Activated naive CD4-positive, alpha-beta T cell treated with anti-CD3 and anti-CD28 coated beads, Interleukin-2, amount 50 U/mL, for 72 hours (primary cell): ENCODE measurements at regions not wholly inside any gene's neighbourhood (a gene's known extent, or its start where the extent isn't known, plus 50 kb on each side); places are given as distances from the start of the nearest gene placed in this dataset.
"Not testable (repeated sequence)": the region's sequence is repeated elsewhere in the genome, so short reads cannot be mapped to it uniquely, and the experiment has no call there.

ENCODE experiments used
- ATAC-seq, 2 donors: fragments of 150-1000 bp; cut with Tn5 transposase; 2 replicates each; pipeline ENCODE4 v1.10.0; 2021; ENCODE audit warnings: mild to moderate bottlenecking in 2 of 2, moderate library complexity in 2 of 2
- DNase-seq, 2 donors: peaks; one replicate each; pipeline ENCODE4 v3.0.0; 2021 to 2022; ENCODE audit warnings: low spot score in 2 of 2
- H3K27ac Mint-ChIP-seq, 2 donors: one replicate each; pipeline ENCODE4 v1.8.0; 2022; ENCODE audit warnings: mild to moderate bottlenecking in 2 of 2, mixed read lengths in 2 of 2
- H3K36me3 Mint-ChIP-seq, 2 donors: one replicate each; pipeline ENCODE4 v1.8.0; 2022; ENCODE audit warnings: mixed read lengths in 2 of 2
- H3K9me3 Mint-ChIP-seq, 2 donors: one replicate each; pipeline ENCODE4 v1.8.0; 2022; ENCODE audit warnings: mixed read lengths in 2 of 2

DNA sequence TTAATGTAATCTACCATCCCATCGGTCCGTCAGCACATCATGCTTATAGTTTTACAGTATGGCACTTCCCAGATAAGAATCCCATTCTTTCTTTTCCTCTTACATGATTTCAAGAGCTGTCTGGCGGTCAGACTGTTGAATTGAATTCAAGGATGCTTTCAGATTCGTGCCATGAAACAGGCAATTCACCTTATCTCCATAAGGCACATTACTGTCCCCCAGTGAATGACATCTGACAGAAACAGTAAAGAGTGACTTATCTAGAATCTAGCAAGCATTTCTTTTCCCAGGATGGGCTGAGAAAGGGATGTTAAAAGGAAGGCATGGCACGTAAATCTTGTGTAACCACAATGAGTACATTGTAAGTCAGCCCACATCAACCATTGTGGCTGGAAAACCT is 61.1 kb upstream of the SEM1 start:
- no peaks in the 10 kb centered on the region for H3K9me3 Mint-ChIP-seq
- ATAC-seq (no peak), DNase-seq (no peak)
- H3K36me3 Mint-ChIP-seq = peaks cover 0 to 7% of the 10 kb centered on the region in 2 donors
- no peak overlapping the region for H3K27ac Mint-ChIP-seq

DNA sequence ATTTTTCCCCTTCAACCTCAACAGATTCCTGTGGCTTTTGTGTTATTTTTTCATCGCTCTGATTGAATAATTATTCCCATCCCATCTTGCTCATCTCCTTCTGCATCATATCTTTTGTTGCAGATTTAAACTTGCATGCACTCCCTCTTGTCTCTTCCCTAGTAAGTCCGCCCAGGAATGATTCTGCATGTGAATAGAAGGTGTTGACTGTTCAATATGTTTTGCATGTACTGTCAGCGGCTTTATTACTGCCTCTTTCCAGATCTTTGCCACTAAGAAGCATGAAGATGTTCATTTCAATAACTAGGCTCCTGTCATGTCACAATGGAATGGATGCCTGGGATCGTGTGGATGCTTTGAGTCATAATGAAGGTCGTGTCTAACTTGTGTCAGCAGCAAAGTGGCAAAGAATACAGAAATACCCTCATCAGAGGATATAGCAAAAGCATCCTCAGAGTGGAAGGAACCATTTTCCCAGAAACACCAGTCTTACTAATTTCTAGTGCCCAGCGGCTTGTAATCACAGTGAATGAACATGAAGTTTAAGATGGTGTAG is 62.6 kb upstream of the SEM1 start:
- DNase-seq (no peak), ATAC-seq (no peak)
- Mint-ChIP-seq H3K9me3 (no peaks in the 10 kb centered on the region), H3K27ac (no peak overlapping the region), H3K36me3 (peaks cover 0 to 7% of the 10 kb centered on the region in 2 donors)

DNA sequence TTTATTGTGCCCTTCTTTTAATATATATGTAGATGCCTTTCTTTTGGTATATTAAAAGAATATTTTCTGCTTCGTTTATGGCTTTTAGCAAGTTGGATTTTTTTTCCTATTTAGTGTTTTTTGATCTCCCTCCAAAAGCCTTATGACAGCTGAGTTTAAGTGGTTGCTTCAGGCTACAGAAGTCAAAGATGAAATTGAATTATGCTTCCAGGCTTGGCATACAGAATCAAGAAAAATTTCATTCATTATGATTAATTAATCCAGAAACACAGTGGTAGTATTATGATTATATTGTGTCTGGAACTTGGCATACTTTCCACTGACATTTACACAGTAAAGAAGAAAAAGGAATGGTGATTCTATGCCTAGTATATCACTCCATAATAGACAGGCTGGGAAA is 63.8 kb upstream of the SEM1 start:
- H3K9me3 Mint-ChIP-seq = no peaks in the 10 kb centered on the region
- peaks cover 0 to 7% of the 10 kb centered on the region in 2 donors for H3K36me3 Mint-ChIP-seq
- no peak for ATAC-seq
- H3K27ac Mint-ChIP-seq = no peak overlapping the region
- no peak for DNase-seq

DNA sequence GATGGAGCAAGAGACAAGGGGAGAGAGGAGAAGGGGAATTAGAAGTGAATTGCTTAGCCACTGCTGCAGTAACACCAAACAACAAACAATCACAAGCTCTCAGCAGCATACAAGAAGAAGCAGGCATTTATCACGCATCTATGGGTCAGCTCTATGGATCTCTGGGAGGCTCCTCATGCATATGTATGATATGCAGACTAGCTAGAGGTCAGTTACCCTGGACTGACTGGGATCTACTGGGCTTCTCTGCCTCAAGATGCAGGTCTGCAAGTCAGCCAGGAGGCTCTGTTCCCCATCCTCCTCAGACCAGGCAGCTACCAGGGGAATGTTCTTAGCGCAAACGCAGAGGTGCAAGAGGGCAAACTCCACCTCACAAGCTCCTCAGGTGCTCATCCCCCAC is 64.7 kb upstream of the SEM1 start:
- Mint-ChIP-seq H3K9me3 (no peaks in the 10 kb centered on the region), H3K36me3 (peaks cover 0 to 5% of the 10 kb centered on the region in 2 donors), H3K27ac (no peak overlapping the region)
- ATAC-seq (no peak), DNase-seq (no peak)

DNA sequence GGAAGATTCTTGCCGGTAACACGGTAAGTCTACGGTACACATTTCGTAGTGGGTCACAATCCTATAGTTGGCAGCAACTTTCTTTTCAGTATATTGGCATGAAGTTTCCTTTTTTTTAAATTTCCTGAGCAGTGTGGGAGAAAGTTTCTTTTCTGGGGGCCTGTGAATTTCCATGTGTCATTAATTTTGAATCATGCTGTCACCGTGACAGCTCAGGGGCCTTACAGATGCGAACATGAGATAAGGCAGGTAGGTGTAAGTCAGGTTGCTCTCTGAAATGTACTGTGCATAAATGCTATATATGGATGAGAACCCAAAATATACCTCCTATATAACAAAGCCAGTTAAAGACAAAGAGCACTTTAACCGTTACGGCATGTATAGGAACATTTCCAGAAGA is 65.4 kb upstream of the SEM1 start:
- H3K27ac Mint-ChIP-seq = no peak overlapping the region
- ATAC-seq = no peak
- H3K36me3 Mint-ChIP-seq = no peaks in the 10 kb centered on the region
- H3K9me3 Mint-ChIP-seq = no peaks in the 10 kb centered on the region
- DNase-seq = no peak

DNA sequence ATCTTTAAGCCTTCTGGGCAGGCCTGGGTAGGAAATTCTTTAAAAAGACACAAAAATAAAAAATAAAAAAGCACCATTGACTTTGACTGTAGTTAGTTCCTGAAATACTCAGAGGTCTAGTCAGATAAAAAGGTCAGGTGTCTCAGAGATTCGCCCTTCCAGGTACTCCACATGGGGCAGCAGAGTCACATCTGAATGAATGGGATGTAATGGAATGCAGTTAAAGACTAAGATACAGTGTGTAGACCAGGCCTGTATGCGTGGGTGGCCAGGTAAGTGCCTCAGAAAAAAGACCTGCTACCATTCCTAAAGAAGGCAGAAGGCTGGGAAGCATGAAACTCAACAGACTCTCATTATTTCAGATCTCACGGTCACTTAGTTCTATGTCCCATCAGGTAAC is 68.6 kb upstream of the SEM1 start:
- Mint-ChIP-seq H3K36me3 (no peaks in the 10 kb centered on the region), H3K27ac (no peak overlapping the region), H3K9me3 (no peaks in the 10 kb centered on the region)
- no peak for DNase-seq
- no peak for ATAC-seq

DNA sequence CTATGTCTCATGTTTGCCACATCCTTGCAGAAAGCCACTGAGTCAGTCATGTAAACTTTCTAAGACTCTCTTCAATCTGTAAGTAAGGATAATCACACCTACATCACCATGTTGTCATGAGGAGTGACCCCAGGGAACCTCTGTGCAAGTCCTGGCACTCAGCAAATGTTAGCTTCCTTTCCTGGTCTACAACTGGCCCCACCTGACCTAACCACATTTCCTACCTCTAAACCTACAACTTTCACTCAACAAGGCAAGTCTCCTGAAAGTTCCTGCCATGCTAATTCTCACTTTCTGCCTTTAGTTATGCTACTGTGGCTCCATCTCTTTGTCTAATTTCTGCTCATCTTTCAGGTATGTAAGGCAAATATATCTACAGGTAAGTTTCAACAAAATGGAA is 72.3 kb upstream of the SEM1 start:
- Mint-ChIP-seq H3K27ac (no peak overlapping the region), H3K9me3 (no peaks in the 10 kb centered on the region), H3K36me3 (no peaks in the 10 kb centered on the region)
- DNase-seq (no peak), ATAC-seq (peak in 1 of 2 donors; percentile 54)

DNA sequence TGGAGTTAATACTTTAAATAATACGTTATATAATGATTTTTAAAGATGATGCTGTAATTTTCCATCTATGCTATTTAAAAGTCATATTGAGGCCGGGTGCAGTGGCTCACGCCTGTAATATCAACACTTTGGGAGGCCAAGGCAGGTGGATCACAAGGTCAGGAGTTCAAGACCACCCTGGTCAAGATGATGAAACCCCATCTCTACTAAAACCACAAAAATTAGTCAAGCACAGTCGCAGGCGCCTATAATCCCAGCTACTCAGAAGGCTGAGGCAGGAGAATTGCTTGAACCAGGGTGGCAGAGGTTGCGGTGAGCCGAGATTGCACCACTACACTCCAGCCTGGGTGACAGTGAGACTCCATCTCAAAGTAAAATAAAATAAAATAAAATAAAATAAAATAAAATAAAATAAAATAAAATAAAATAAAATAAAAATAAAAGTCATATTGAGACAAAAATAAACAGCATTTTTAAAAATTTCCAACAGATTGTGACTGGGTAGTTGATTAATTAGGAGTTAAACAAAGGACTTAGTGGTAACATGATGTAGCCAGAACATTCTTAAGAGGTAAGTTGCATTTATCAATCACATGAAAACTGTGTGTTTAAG is 73.1 kb upstream of the SEM1 start:
- not testable (repeated sequence) for H3K9me3 Mint-ChIP-seq, H3K36me3 Mint-ChIP-seq, ATAC-seq, H3K27ac Mint-ChIP-seq, DNase-seq

DNA sequence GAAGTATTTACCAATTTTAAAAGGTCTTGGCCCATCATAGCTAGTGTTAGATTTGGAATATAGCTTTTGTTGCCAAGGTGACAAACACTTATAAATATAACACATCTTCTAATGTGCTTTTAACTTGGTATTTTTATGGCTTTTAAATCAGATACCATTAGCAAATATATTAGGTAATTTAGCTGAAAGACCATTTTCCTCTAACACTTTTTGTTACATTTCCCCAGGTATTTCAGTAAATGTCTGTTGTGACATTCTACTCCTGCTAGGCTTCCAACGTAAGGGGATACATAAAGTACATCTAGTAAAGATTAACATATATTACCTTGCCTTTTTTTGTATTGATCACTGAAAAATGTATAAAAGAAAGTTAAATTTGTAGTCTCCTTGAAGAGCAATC is 75.0 kb upstream of the SEM1 start:
- ATAC-seq = no peak
- no peak for DNase-seq
- H3K27ac Mint-ChIP-seq = no peak overlapping the region
- no peaks in the 10 kb centered on the region for H3K36me3 Mint-ChIP-seq
- H3K9me3 Mint-ChIP-seq = no peaks in the 10 kb centered on the region

DNA sequence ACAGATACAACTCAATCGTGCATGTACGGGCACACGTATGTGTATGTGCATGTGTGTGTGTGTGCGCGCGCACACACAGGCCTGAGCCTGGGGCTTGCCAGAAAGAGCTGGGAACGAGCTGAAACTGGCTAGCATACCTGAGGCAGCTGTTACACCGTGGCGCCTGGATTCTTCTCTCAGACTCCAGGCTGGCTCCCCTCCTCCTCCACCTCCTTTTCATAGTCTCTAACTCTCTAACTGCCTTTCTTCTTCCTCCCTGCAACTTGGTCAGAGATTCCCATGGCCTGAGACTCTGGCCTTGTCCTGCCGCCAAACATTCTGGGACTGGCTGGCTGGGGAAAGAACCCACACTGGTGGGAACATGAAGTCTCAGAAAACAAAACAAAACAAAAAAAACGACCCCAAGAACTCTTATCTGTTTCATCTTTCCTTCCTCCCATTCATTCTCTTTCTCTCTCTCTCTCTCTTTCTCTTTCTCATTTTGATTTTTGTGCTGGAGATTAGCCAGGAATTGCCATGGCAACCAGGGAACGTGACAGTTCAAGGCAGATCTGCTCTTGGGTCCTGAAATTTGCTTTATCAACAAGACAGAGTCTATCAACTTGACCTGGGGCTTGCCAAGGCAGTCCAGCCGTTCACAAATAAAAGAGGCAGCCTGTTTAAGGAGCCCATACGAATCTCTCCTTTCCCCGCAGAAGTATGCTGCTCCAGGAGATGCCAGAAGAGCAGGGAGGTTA is 76.8 kb upstream of the SEM1 start:
- DNase-seq = no peak
- H3K9me3 Mint-ChIP-seq = no peaks in the 10 kb centered on the region
- no peak overlapping the region for H3K27ac Mint-ChIP-seq
- H3K36me3 Mint-ChIP-seq = no peaks in the 10 kb centered on the region
- no peak for ATAC-seq

DNA sequence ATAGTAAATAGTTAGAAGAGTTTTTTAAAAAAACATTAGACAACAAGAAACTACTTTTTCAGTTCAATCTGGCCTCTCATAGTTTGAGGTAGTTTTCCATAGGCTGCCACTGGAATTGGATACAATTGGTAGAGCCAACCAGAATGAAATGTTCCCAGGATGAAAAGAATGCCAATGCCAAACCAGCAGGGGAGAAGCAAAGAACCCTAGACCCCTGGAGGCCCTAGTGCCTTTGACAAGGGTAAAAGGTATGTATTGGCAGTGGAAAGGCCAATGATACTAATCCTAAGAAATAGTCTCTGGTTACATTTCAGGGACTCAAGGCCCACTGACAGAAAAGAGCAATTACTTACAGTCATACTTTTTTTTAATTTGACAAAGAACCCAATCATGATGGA is 77.4 kb upstream of the SEM1 start:
- H3K27ac Mint-ChIP-seq = no peak overlapping the region
- no peak for DNase-seq
- H3K9me3 Mint-ChIP-seq = no peaks in the 10 kb centered on the region
- ATAC-seq = no peak
- H3K36me3 Mint-ChIP-seq = no peaks in the 10 kb centered on the region

DNA sequence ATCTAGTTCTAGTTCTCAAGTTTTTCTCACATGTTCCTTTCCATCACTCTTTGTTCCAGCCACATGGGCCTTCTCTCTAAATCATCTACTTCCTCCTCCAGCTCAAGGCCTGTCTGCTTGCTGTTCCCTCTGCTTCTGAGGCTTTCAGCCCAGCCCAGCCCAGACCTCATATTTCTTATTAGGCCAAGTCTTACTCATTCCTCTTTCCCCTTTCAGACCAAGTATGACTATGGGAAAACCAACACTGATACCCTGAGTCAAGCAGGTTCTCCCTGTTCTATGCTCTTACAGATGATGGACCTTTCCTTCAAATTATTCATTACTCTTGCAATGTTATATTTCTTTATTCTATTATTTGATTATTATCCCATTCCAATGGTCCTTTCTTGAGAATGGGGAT is 80.3 kb upstream of the SEM1 start:
- ATAC-seq (no peak), DNase-seq (no peak)
- Mint-ChIP-seq H3K9me3 (no peaks in the 10 kb centered on the region), H3K36me3 (no peaks in the 10 kb centered on the region), H3K27ac (no peak overlapping the region)

DNA sequence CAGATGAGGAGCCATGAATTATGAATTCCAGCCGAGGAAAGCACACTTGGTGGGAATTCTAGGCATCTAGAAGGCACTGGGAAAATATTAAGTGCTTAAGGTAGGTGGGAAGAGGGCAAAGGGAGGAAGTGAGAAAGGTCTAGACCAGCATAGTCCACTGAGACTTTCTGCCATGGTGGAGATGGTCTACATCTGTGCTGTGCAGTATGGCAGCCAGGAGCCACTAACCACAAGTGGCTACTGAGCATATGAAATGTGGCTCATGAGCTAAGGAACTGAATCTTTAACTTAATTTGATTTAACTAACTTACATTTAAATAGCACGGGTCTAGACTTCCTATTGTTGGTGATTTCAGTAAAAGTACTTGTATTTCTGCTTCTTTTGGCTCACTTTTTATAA is 82.5 kb upstream of the SEM1 start:
- DNase-seq = no peak
- Mint-ChIP-seq H3K36me3 (no peaks in the 10 kb centered on the region), H3K9me3 (no peaks in the 10 kb centered on the region), H3K27ac (no peak overlapping the region)
- ATAC-seq = no peak

DNA sequence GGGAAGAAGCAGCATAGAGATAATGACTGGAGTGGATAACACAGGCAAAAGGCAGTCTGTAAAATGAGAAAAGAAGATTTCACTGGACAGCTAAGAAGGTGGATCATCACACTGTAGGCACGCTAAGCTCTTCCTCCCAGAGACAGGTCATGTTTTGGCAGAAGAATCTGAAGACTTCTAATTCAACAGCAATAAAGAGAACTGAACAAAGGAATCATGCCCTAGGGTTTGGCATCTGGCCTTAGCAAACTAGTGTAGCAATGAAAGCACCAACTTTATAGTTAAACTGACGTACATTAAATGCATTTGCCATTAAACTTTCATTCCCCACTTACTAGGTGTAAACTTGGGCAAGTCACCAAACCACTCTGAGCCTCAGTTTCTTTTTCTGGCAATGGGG is 84.4 kb upstream of the SEM1 start:
- H3K36me3 Mint-ChIP-seq = no peaks in the 10 kb centered on the region
- no peak overlapping the region for H3K27ac Mint-ChIP-seq
- H3K9me3 Mint-ChIP-seq = no peaks in the 10 kb centered on the region
- ATAC-seq (no peak), DNase-seq (no peak)

DNA sequence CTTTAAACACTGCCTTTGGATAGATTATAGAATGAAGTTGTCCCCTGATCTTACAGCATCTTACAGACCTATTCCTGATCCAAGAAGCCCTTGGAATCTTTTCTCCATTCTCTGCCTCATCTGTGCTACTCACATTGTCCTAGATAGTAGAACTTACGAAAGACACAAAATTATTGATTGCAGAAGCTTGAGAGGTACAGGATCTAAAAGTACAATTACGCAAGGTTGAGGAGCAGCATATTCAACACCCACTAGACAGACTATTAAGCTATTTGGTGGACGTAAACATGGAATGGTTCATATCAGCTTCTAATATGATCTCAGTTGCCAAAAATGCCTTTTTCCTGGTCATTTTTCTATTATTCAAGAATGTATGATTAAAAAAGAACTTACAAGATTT is 90.5 kb upstream of the SEM1 start:
- H3K36me3 Mint-ChIP-seq = no peaks in the 10 kb centered on the region
- no peak overlapping the region for H3K27ac Mint-ChIP-seq
- ATAC-seq (no peak), DNase-seq (no peak)
- no peaks in the 10 kb centered on the region for H3K9me3 Mint-ChIP-seq

DNA sequence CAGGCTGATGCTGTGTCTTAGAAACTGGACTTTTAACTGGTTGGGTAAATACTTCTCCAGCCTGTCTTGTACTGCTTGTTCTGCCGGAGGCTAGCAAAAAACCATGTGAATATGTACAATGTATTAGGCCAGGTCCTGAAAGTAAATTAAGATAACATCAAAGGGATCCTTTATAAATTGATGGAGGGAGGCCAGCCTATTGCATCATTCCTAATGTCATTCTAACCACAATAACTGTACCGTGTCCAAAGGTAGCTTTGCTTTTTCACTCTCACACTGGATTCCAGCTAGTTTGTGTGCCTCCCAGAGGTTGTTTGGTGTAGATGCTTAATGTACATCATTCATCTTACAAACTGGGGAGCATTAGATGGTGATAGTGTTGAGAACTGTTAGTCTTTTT is 91.2 kb upstream of the SEM1 start:
- DNase-seq (no peak), ATAC-seq (no peak)
- H3K9me3 Mint-ChIP-seq = no peaks in the 10 kb centered on the region
- H3K36me3 Mint-ChIP-seq = no peaks in the 10 kb centered on the region
- no peak overlapping the region for H3K27ac Mint-ChIP-seq

DNA sequence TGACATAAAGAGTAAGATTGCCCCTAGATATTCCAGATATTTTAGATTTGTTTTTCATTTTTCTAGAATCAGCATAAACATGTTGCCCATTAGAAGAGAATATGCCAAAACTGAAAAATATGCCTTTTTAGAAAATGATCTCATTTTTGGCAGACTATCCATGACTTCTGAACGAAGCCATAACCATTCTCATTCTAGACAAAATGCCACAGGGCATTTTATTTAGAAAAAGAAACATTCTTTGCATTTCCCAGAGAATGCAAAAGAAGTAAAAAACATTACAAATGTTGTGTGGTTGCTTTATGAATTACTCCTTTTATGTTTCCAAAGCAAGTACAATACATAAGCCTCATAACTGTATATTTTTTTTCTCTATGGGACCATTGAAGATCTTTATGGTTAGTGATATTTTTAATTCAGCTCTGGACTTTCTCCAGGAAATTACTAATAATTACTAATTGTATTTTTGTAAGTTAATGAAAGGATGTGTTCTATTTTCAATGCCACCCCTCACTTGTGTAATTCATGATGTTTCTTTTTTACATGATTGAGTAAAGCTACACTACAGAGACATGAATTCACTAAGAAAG is 109.6 kb upstream of the SEM1 start:
- H3K36me3 Mint-ChIP-seq = peaks cover 0 to 6% of the 10 kb centered on the region in 2 donors
- ATAC-seq = no peak
- no peak for DNase-seq
- H3K9me3 Mint-ChIP-seq = peaks cover 0 to 4% of the 10 kb centered on the region in 2 donors
- no peak overlapping the region for H3K27ac Mint-ChIP-seq

DNA sequence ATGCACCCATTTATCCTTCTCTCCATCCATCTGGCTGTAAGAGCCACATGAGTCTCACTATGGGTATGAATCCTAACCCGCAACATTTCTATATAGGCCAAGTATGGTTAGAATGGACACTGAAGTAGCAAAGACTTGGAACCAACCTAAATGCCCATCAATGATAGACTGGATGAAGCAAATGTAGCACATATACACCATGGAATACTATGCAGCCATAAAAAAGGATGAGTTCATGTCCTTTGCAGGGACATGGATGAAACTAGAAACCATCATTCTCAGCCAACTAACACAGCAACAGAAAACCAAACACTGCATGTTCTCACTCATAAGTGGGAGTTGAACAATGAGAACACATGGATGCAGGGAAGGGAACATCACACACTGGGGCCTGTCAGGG is 111.5 kb upstream of the SEM1 start:
- DNase-seq, H3K27ac Mint-ChIP-seq, H3K9me3 Mint-ChIP-seq, H3K36me3 Mint-ChIP-seq, ATAC-seq: not testable (repeated sequence)
